GM23248 (cell line): ENCODE measurements at regions not wholly inside any gene's neighbourhood (a gene's known extent, or its start where the extent isn't known, plus 50 kb on each side); places are given as distances from the start of the nearest gene placed in this dataset.

ENCODE experiments used
- DNase-seq: peaks from one replicate; pipeline ENCODE4 v3.0.0-alpha.2; 2015
- H2AFZ ChIP-seq: fragments of 200-600 bp; sonication (generic); 2 replicates; pipeline ENCODE4 v1.6.1; 2016; ENCODE audit warnings: antibody characterized with exemption
- H3F3A ChIP-seq: fragments of 200-600 bp; sonication (generic); 2 replicates; pipeline ENCODE4 v1.6.1; 2016; ENCODE audit warnings: mild to moderate bottlenecking, antibody characterized with exemption, mixed run types; ENCODE audit not compliant: insufficient read depth
- H3K27ac ChIP-seq: fragments of 200-600 bp; sonication (generic); 2 replicates; pipeline ENCODE4 v1.5.1; 2016; ENCODE audit warnings: mild to moderate bottlenecking
- H3K27me3 ChIP-seq: fragments of 200-600 bp; sonication (generic); replicated peaks from 2 replicates; pipeline ENCODE4 v1.6.1; 2016; ENCODE audit warnings: mild to moderate bottlenecking; ENCODE audit not compliant: insufficient read depth
- H3K36me3 ChIP-seq: fragments of 200-600 bp; sonication (generic); 2 replicates; pipeline ENCODE4 v1.6.1; 2016; ENCODE audit warnings: low read depth, mild to moderate bottlenecking
- H3K4me1 ChIP-seq: fragments of 200-600 bp; sonication (generic); 2 replicates; pipeline ENCODE4 v1.6.1; 2016; ENCODE audit warnings: mild to moderate bottlenecking; ENCODE audit not compliant: insufficient read depth
- H3K4me2 ChIP-seq: fragments of 200-600 bp; sonication (generic); one replicate; pipeline ENCODE4 v1.6.1; 2016; ENCODE audit warnings: mild to moderate bottlenecking; ENCODE audit not compliant: unreplicated experiment
- H3K4me3 ChIP-seq: fragments of 200-600 bp; sonication (generic); 2 replicates; pipeline ENCODE4 v1.5.1; 2016; ENCODE audit warnings: mild to moderate bottlenecking
- H3K79me2 ChIP-seq: fragments of 200-600 bp; sonication (generic); 2 replicates; pipeline ENCODE4 v1.6.1; 2016; ENCODE audit warnings: mild to moderate bottlenecking; ENCODE audit not compliant: insufficient read depth
- H3K9ac ChIP-seq: fragments of 200-600 bp; sonication (generic); 2 replicates; pipeline ENCODE4 v1.6.1; 2016; ENCODE audit warnings: mild to moderate bottlenecking
- H3K9me2 ChIP-seq: fragments of 200-600 bp; sonication (generic); 2 replicates; pipeline ENCODE4 v1.6.1; 2016; ENCODE audit warnings: mixed run types, mild to moderate bottlenecking, moderate library complexity; ENCODE audit not compliant: insufficient read depth
- H3K9me3 ChIP-seq: fragments of 200-600 bp; sonication (generic); one replicate; pipeline ENCODE4 v1.6.1; 2017; ENCODE audit warnings: low read depth
- H4K20me1 ChIP-seq: fragments of 200-600 bp; sonication (generic); 2 replicates; pipeline ENCODE4 v1.6.0; 2016; ENCODE audit not compliant: insufficient read depth
- EZH2 ChIP-seq: fragments of 200-600 bp; sonication (generic); IDR thresholded peaks from 2 replicates; pipeline ENCODE4 v1.6.1; 2018; ENCODE audit warnings: antibody characterized with exemption, mild to moderate bottlenecking; ENCODE audit not compliant: insufficient read depth, poor library complexity, severe bottlenecking
- EZH2phosphoT487 ChIP-seq: fragments of 200-600 bp; sonication (generic); IDR thresholded peaks from 2 replicates; pipeline ENCODE4 v1.6.1; 2018; ENCODE audit warnings: antibody characterized with exemption, moderate library complexity, mild to moderate bottlenecking, low read depth; ENCODE audit not compliant: insufficient read depth
- WGBS, 2 experiments: methylation state at CpG; one replicate each; pipeline ENCODE4 v1.1.6; 2015 to 2017; ENCODE audit warnings: low lambda C conversion rate in 2 of 2, low coverage in 1 of 2; ENCODE audit errors: missing lambda C conversion rate in 2 of 2; 5-methylcytosine and 5-hydroxymethylcytosine counted together
- in situ Hi-C: fragments of 300-500 bp; cut with MboI; formaldehyde crosslinking; loops from 2 replicates; pipeline ENCODE4 v1.15.0; 2020

- no peak overlapping the region for H2AFZ ChIP-seq
- H3K4me3 ChIP-seq = no peak overlapping the region
- H3K4me1 ChIP-seq = no peaks in the 10 kb centered on the region
- H3K27ac ChIP-seq = no peak overlapping the region
- no peaks in the 10 kb centered on the region for H3K9me2 ChIP-seq
- H3K9me3 ChIP-seq = no peaks in the 10 kb centered on the region
- H3K79me2 ChIP-seq = no peaks in the 10 kb centered on the region
- no peak overlapping the region for H3K4me2 ChIP-seq
- no peaks in the 10 kb centered on the region for H3F3A ChIP-seq
- TF ChIP-seq EZH2 (no peak), EZH2phosphoT487 (no peak)
- WGBS, 2 experiments = 3 to 7% methylated on average over 4 of the region's 4 CpGs
- no peak for DNase-seq
- no peaks in the 10 kb centered on the region for H3K27me3 ChIP-seq
- no peaks in the 10 kb centered on the region for H3K36me3 ChIP-seq
- H3K9ac ChIP-seq = no peak overlapping the region
- no peaks in the 10 kb centered on the region for H4K20me1 ChIP-seq
- in situ Hi-C loops = no loop called here
Observed at GRCh38 chr4:11336435-11336834, 92.3 kb downstream of the HS3ST1 start.

DNA sequence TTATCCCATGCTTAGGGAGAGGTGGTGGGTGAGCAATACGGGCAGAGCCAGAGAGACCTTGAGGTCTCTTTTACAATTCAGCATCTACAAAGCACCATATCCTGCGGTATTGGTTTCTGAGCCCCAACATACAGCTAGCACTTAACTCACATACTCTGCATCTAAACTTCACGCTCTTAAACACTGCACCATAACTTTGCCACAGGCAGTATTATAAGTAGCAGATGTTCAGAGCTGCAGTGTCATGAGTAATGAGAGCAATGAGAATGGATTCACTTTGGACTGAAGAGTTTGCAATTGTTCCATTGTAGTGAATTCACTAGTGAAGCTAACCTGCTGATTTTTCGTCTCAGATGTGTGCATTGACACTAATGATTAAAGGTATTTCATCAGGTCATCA lies 93.8 kb downstream of the HS3ST1 start:
- TF ChIP-seq EZH2 (no peak), EZH2phosphoT487 (no peak)
- no peaks in the 10 kb centered on the region for H3K9me2 ChIP-seq
- H3K36me3 ChIP-seq = no peaks in the 10 kb centered on the region
- DNase-seq = no peak
- H3F3A ChIP-seq = no peaks in the 10 kb centered on the region
- H3K4me3 ChIP-seq = no peak overlapping the region
- H2AFZ ChIP-seq = no peak overlapping the region
- no peaks in the 10 kb centered on the region for H4K20me1 ChIP-seq
- H3K9ac ChIP-seq = no peak overlapping the region
- H3K27me3 ChIP-seq = no peaks in the 10 kb centered on the region
- no peaks in the 10 kb centered on the region for H3K4me1 ChIP-seq
- H3K9me3 ChIP-seq = no peaks in the 10 kb centered on the region
- no peaks in the 10 kb centered on the region for H3K79me2 ChIP-seq
- in situ Hi-C loops = no loop called here
- WGBS, 2 experiments = 9 to 16% methylated on average over 4 of the region's 4 CpGs
- no peak overlapping the region for H3K4me2 ChIP-seq
- no peak overlapping the region for H3K27ac ChIP-seq

- no peak overlapping the region for H3K4me3 ChIP-seq
- DNase-seq = no peak
- H3K27me3 ChIP-seq = no peaks in the 10 kb centered on the region
- WGBS, 2 experiments = 5 to 11% methylated on average over 2 of the region's 2 CpGs
- H3K9ac ChIP-seq = no peak overlapping the region
- no peaks in the 10 kb centered on the region for H3K4me1 ChIP-seq
- H3K9me2 ChIP-seq = no peaks in the 10 kb centered on the region
- H3K4me2 ChIP-seq = no peak overlapping the region
- no peaks in the 10 kb centered on the region for H3F3A ChIP-seq
- no peaks in the 10 kb centered on the region for H3K36me3 ChIP-seq
- in situ Hi-C loops = no loop called here
- no peak overlapping the region for H3K27ac ChIP-seq
- no peaks in the 10 kb centered on the region for H3K9me3 ChIP-seq
- no peak overlapping the region for H2AFZ ChIP-seq
- no peak for TF ChIP-seq EZH2phosphoT487
- H4K20me1 ChIP-seq = no peaks in the 10 kb centered on the region
- no peaks in the 10 kb centered on the region for H3K79me2 ChIP-seq
Observed at GRCh38 chr4:11328401-11328800, 100.3 kb downstream of the HS3ST1 start.

DNA sequence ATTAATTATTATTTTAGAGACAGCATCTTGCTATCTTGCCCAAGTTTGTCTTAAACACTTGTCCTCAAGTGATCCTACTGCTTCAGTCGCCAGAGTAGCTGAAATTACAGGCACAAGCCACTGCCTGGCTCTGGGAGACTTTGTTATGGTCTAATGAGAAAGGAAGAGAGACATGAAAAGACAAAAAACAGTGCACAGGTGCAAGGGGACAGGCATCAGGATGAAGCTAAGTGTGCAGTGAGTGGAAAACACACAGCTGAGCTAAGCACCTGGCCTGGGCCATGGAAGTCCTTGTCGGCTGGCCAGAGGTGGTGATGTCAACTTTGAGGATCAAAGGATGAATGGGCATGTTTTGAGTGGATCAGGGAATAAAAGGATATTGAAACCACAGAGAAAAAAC lies 102.7 kb downstream of the HS3ST1 start:
- 6 to 10% methylated on average over 2 of the region's 2 CpGs for WGBS, 2 experiments
- Histone ChIP-seq H3K4me1 (no peaks in the 10 kb centered on the region), H3F3A (no peaks in the 10 kb centered on the region), H3K27me3 (no peaks in the 10 kb centered on the region), H3K27ac (no peak overlapping the region), H3K4me2 (no peak overlapping the region), H3K9me2 (no peaks in the 10 kb centered on the region), H3K4me3 (no peak overlapping the region), H3K9ac (no peak overlapping the region), H3K79me2 (no peaks in the 10 kb centered on the region), H2AFZ (no peak overlapping the region), H4K20me1 (no peaks in the 10 kb centered on the region; the same call in 1 of the 2 replicates), H3K36me3 (no peaks in the 10 kb centered on the region), H3K9me3 (no peaks in the 10 kb centered on the region)
- in situ Hi-C loops = no loop called here
- TF ChIP-seq EZH2phosphoT487 (no peak), EZH2 (no peak)
- DNase-seq = no peak

DNA sequence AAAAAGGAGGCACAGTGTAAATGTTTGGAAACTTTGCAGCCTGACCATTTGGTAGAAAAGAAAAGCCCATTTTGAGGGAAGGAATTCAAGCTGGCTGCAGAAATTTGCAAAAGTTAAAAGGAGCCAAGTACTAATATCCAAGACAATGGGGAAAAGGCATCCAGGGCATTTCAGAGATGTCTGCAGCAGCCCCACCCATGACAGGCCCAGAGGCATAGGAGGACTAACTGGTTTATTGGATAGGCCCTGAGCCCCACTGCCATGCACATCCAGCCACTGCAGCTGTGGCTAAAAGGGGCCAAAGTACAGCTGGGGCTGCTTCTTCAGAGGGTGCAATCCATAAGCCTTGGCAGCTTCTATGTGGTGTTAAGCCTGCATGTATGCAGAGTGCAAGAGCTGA lies 104.9 kb downstream of the HS3ST1 start:
- Histone ChIP-seq H4K20me1 (no peaks in the 10 kb centered on the region; the same call in 1 of the 2 replicates), H2AFZ (no peak overlapping the region), H3K79me2 (no peaks in the 10 kb centered on the region), H3K9me3 (no peaks in the 10 kb centered on the region), H3K27ac (no peak overlapping the region), H3K9me2 (no peaks in the 10 kb centered on the region), H3K4me3 (no peak overlapping the region), H3K4me1 (no peaks in the 10 kb centered on the region), H3K27me3 (no peaks in the 10 kb centered on the region), H3F3A (no peaks in the 10 kb centered on the region), H3K4me2 (no peak overlapping the region), H3K9ac (no peak overlapping the region), H3K36me3 (no peaks in the 10 kb centered on the region)
- TF ChIP-seq EZH2 (no peak), EZH2phosphoT487 (no peak)
- in situ Hi-C loops = no loop called here
- DNase-seq = no peak
